Activated T-cell treated with anti-CD3 and anti-CD28 coated beads for 24 hours (primary cell): ENCODE measurements at regions not wholly inside any gene's neighbourhood (a gene's known extent, or its start where the extent isn't known, plus 50 kb on each side); places are given as distances from the start of the nearest gene placed in this dataset.
A peak's percentile ranks its signal among the peaks of the same experiment; 100 is the strongest.

Experiments used
- DNase-seq: peaks from one replicate; pipeline ENCODE4 v3.0.0-alpha.2; 2020; ENCODE audit warnings: low read depth

- DNase-seq: no peak
Observed at GRCh38 chr17:14946481-14946880, 318.6 kb downstream of the PMP22 start.

- DNase-seq: no peak
Observed at GRCh38 chr17:14942526-14943190, 322.5 kb downstream of the PMP22 start.

GRCh38 chr17:14940938-14941265 is 324.2 kb downstream of the PMP22 start:
- DNase-seq: no peak

GRCh38 chr17:14940108-14940937 is 324.8 kb downstream of the PMP22 start:
- no peak for DNase-seq

- no peak for DNase-seq
Observed at GRCh38 chr17:14935845-14936485, 329.2 kb downstream of the PMP22 start.

GRCh38 chr17:14935139-14935841 is 329.8 kb downstream of the PMP22 start:
- DNase-seq: no peak

- no peak for DNase-seq
Observed at GRCh38 chr17:14933676-14934075, 331.4 kb downstream of the PMP22 start.

- peak; percentile 32 for DNase-seq
Observed at GRCh38 chr17:14926526-14927122, 338.5 kb downstream of the PMP22 start.

GRCh38 chr17:14926073-14926472 is 339.1 kb downstream of the PMP22 start:
- no peak for DNase-seq

- DNase-seq: no peak
Observed at GRCh38 chr17:14925498-14925897, 339.6 kb downstream of the PMP22 start.

- no peak for DNase-seq
Observed at GRCh38 chr17:14923981-14924380, 341.1 kb downstream of the PMP22 start.

GRCh38 chr17:14922411-14922810 is 342.7 kb downstream of the PMP22 start:
- DNase-seq: no peak

- no peak for DNase-seq
Observed at GRCh38 chr17:14921936-14922335, 343.2 kb downstream of the PMP22 start.

- DNase-seq: no peak
Observed at GRCh38 chr17:14919631-14920213, 345.4 kb downstream of the PMP22 start.

- DNase-seq: no peak
Observed at GRCh38 chr17:14919094-14919493, 346.0 kb downstream of the PMP22 start.

GRCh38 chr17:14918540-14918939 is 346.6 kb downstream of the PMP22 start:
- no peak for DNase-seq

- DNase-seq: no peak
Observed at GRCh38 chr17:14910916-14911315, 354.2 kb downstream of the PMP22 start.

- no peak for DNase-seq
Observed at GRCh38 chr17:14904386-14904785, 360.7 kb downstream of the PMP22 start.

- no peak for DNase-seq
Observed at GRCh38 chr17:14903854-14904253, 361.3 kb downstream of the PMP22 start.

GRCh38 chr17:14902803-14903202 is 362.3 kb downstream of the PMP22 start:
- no peak for DNase-seq

- DNase-seq: no peak
Observed at GRCh38 chr17:14902297-14902696, 362.8 kb downstream of the PMP22 start.

- no peak for DNase-seq
Observed at GRCh38 chr17:14901376-14901775, 363.8 kb downstream of the PMP22 start.
